NT2/D1 (cell line): ENCODE measurements at regions not wholly inside any gene's neighbourhood (a gene's known extent, or its start where the extent isn't known, plus 50 kb on each side); places are given as distances from the start of the nearest gene placed in this dataset.

ENCODE experiments used
- SUZ12 ChIP-seq: IDR thresholded peaks from 2 replicates; pipeline ENCODE4 v1.6.1; 2011; ENCODE audit not compliant: insufficient read length, insufficient read depth; ENCODE audit errors: extremely low read depth
- YY1 ChIP-seq: IDR thresholded peaks from 2 replicates; pipeline ENCODE4 v1.6.1; 2011; ENCODE audit not compliant: insufficient read length, insufficient read depth
- ZNF274 ChIP-seq: IDR thresholded peaks from 2 replicates; pipeline ENCODE4 v1.6.1; 2011; ENCODE audit warnings: mild to moderate bottlenecking, low read depth, low read length

- no peak for TF ChIP-seq ZNF274
- no peak for TF ChIP-seq SUZ12
- TF ChIP-seq YY1 = no peak
Observed at GRCh38 chr5:158120760-158121159, 261.8 kb upstream of the CLINT1 start.
